Astrocyte (in vitro differentiated cells and primary cell): ENCODE measurements at regions not wholly inside any gene's neighbourhood (a gene's known extent, or its start where the extent isn't known, plus 50 kb on each side); places are given as distances from the start of the nearest gene placed in this dataset.

Experiments
- DNase-seq: peaks from one replicate; pipeline ENCODE4 v3.0.0-alpha.2; 2010; ENCODE audit warnings: low read depth
- FAIRE-seq: peaks from 2 replicates; lab custom pipeline; 2011; peaks lifted over from hg19 to GRCh38; lab: Jason Lieb, UNC
- H2AFZ ChIP-seq: 2 replicates; pipeline ENCODE4 v1.6.0; 2012; ENCODE audit warnings: low read depth, low read length, inconsistent platforms
- H3K27ac ChIP-seq: 2 replicates; pipeline ENCODE4 v1.5.1; 2011; ENCODE audit warnings: low read depth, low read length, inconsistent platforms
- H3K27me3 ChIP-seq: 2 replicates; pipeline ENCODE4 v1.6.0; 2011; ENCODE audit warnings: low read length, inconsistent platforms; ENCODE audit not compliant: insufficient read depth
- H3K36me3 ChIP-seq: 2 replicates; pipeline ENCODE4 v1.5.1; 2011; ENCODE audit warnings: low read length, inconsistent platforms; ENCODE audit not compliant: insufficient read depth
- H3K4me1 ChIP-seq: 2 replicates; pipeline ENCODE4 v1.5.1; 2011; ENCODE audit warnings: low read length, inconsistent platforms; ENCODE audit not compliant: insufficient read depth
- H3K4me2 ChIP-seq: 2 replicates; pipeline ENCODE4 v1.6.0; 2012; ENCODE audit warnings: low read length, inconsistent platforms
- H3K4me3 ChIP-seq: 2 replicates; pipeline ENCODE4 v1.5.1; 2011; ENCODE audit warnings: low read depth, mild to moderate bottlenecking, low read length, inconsistent platforms; ENCODE audit not compliant: insufficient read depth
- H3K79me2 ChIP-seq: 2 replicates; pipeline ENCODE4 v1.6.0; 2012; ENCODE audit warnings: mild to moderate bottlenecking, low read length, inconsistent platforms; ENCODE audit not compliant: insufficient read depth
- H3K9ac ChIP-seq: 2 replicates; pipeline ENCODE4 v1.6.0; 2012; ENCODE audit warnings: mild to moderate bottlenecking, low read length, inconsistent platforms
- H3K9me3 ChIP-seq: 2 replicates; pipeline ENCODE4 v1.5.1; 2012; ENCODE audit warnings: low read depth, mild to moderate bottlenecking, low read length, inconsistent platforms; ENCODE audit not compliant: insufficient read depth
- H4K20me1 ChIP-seq: 2 replicates; pipeline ENCODE4 v1.6.0; 2012; ENCODE audit warnings: low read length, inconsistent platforms; ENCODE audit not compliant: insufficient read depth
- H3K27ac Mint-ChIP-seq: one replicate; pipeline ENCODE4 v1.8.0; 2021; ENCODE audit warnings: mild to moderate bottlenecking, mixed read lengths; ENCODE audit not compliant: unreplicated experiment
- H3K27me3 Mint-ChIP-seq: one replicate; pipeline ENCODE4 v1.8.0; 2021; ENCODE audit warnings: low read depth, mixed read lengths; ENCODE audit not compliant: unreplicated experiment
- H3K36me3 Mint-ChIP-seq: one replicate; pipeline ENCODE4 v1.8.0; 2021; ENCODE audit warnings: low read depth, mixed read lengths; ENCODE audit not compliant: unreplicated experiment
- H3K4me1 Mint-ChIP-seq: one replicate; pipeline ENCODE4 v1.8.0; 2021; ENCODE audit warnings: low read depth, mixed read lengths; ENCODE audit not compliant: unreplicated experiment
- H3K4me3 Mint-ChIP-seq: one replicate; pipeline ENCODE4 v1.8.0; 2021; ENCODE audit warnings: mild to moderate bottlenecking, moderate library complexity, mixed read lengths; ENCODE audit not compliant: unreplicated experiment
- H3K9me3 Mint-ChIP-seq: one replicate; pipeline ENCODE4 v1.8.0; 2021; ENCODE audit warnings: mild to moderate bottlenecking, mixed read lengths; ENCODE audit not compliant: unreplicated experiment
- CTCF ChIP-seq: IDR thresholded peaks from 2 replicates; pipeline ENCODE4 v1.5.1; 2011; ENCODE audit warnings: low read depth, mild to moderate bottlenecking, inconsistent platforms, low read length, moderate library complexity; ENCODE audit not compliant: insufficient read depth
- EZH2 ChIP-seq: IDR thresholded peaks from 2 replicates; pipeline ENCODE4 v1.6.1; 2012; ENCODE audit warnings: mild to moderate bottlenecking, low read length, inconsistent platforms; ENCODE audit not compliant: insufficient read depth

- Histone ChIP-seq H3K9me3 (no peaks in the 10 kb centered on the region), H3K4me1 (peaks cover 12% of the 10 kb centered on the region), H3K4me3 (no peak overlapping the region), H3K27ac (no peak overlapping the region), H3K9ac (no peak overlapping the region), H4K20me1 (no peaks in the 10 kb centered on the region), H3K79me2 (no peaks in the 10 kb centered on the region), H3K36me3 (no peaks in the 10 kb centered on the region), H3K4me2 (no peak overlapping the region), H2AFZ (no peak overlapping the region), H3K27me3 (no peaks in the 10 kb centered on the region)
- Mint-ChIP-seq H3K27me3 (no peaks in the 10 kb centered on the region), H3K9me3 (no peaks in the 10 kb centered on the region), H3K4me3 (no peak overlapping the region), H3K4me1 (no peaks in the 10 kb centered on the region), H3K27ac (no peak overlapping the region), H3K36me3 (no peaks in the 10 kb centered on the region)
- DNase-seq (no peak), FAIRE-seq (no peak)
- TF ChIP-seq CTCF (no peak), EZH2 (no peak)
Observed at GRCh38 chr5:57370376-57370775, 112.2 kb downstream of the ACTBL2 start.

DNA sequence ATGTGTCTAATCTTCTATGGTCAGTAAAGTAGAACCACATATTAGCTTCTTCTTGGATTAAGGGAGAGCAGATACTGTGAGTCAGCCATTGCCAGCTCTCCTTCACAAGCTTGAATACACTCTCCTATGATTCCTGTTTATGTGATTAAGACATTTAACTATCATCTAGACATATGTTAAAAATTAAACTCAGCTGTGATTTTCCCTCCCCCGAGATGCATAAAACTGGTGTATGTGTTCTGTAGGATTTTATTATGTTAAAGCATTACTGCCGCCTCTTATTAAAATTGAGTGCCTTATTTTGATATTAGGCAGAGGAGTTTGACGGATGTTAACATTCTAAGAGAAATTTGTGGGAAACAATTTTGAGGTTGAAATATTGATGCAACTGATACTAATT is 114.6 kb downstream of the ACTBL2 start:
- Mint-ChIP-seq H3K4me1 (peaks cover 7% of the 10 kb centered on the region), H3K9me3 (no peaks in the 10 kb centered on the region), H3K27ac (no peak overlapping the region), H3K4me3 (no peak overlapping the region), H3K27me3 (no peaks in the 10 kb centered on the region), H3K36me3 (no peaks in the 10 kb centered on the region)
- no peak overlapping the region for H3K4me3 ChIP-seq
- H3K27me3 ChIP-seq, result no peaks in the 10 kb centered on the region
- no peaks in the 10 kb centered on the region for H3K9me3 ChIP-seq
- H3K4me1 ChIP-seq, result peaks cover 14% of the 10 kb centered on the region
- no peak overlapping the region for H2AFZ ChIP-seq
- H4K20me1 ChIP-seq, result no peaks in the 10 kb centered on the region
- H3K36me3 ChIP-seq, result no peaks in the 10 kb centered on the region
- no peak for FAIRE-seq
- no peak overlapping the region for H3K9ac ChIP-seq
- DNase-seq, result peak; percentile 15
- H3K79me2 ChIP-seq, result no peaks in the 10 kb centered on the region
- H3K27ac ChIP-seq, result no peak overlapping the region
- TF ChIP-seq CTCF, result no peak
- no peak overlapping the region for H3K4me2 ChIP-seq

DNA sequence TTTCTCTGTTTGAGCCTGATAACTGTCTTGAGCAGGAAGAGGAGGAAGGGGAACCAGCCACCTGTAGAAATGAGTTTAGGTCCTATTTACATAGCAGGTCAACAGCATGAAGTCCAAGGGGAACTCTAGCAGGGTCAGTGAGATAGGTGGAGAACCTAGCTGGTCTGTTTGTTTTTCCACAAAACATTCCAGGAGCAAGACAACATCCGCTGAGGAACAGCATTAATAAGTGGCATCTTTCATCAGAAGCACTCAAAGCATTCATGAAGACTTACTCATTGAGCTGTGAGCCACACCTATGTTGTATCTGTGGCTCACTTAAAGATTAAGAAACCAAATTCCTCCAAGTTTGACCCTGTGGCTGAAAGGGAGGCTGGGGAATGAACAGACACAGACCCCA is 115.9 kb downstream of the ACTBL2 start:
- Mint-ChIP-seq H3K9me3 (no peaks in the 10 kb centered on the region), H3K36me3 (no peaks in the 10 kb centered on the region), H3K27ac (no peak overlapping the region), H3K27me3 (no peaks in the 10 kb centered on the region), H3K4me1 (peaks cover 7% of the 10 kb centered on the region), H3K4me3 (no peak overlapping the region)
- H3K36me3 ChIP-seq, result no peaks in the 10 kb centered on the region
- DNase-seq, result peak; percentile 57
- no peak overlapping the region for H3K4me3 ChIP-seq
- H3K79me2 ChIP-seq, result no peaks in the 10 kb centered on the region
- no peak overlapping the region for H3K9ac ChIP-seq
- H3K4me1 ChIP-seq, result peaks cover 14% of the 10 kb centered on the region
- H3K27me3 ChIP-seq, result no peaks in the 10 kb centered on the region
- no peaks in the 10 kb centered on the region for H3K9me3 ChIP-seq
- no peak overlapping the region for H3K27ac ChIP-seq
- H4K20me1 ChIP-seq, result no peaks in the 10 kb centered on the region
- no peak overlapping the region for H2AFZ ChIP-seq
- TF ChIP-seq CTCF, result no peak
- no peak for TF ChIP-seq EZH2
- no peak for FAIRE-seq
- peak overlapping the region; percentile 26 for H3K4me2 ChIP-seq
